ENCODE measurements at regions not wholly inside any gene's neighbourhood (a gene's known extent, or its start where the extent isn't known, plus 50 kb on each side); places are given as distances from the start of the nearest gene placed in this dataset.

- H3K4me2 ChIP-seq (ENCODE audit: low read depth, low read length) = no peak overlapping the region
- H2AFZ ChIP-seq (ENCODE audit: low read length) = no peak overlapping the region
- H3K79me2 ChIP-seq (ENCODE audit: insufficient read depth, low read length) = no peaks in the 10 kb centered on the region
- ChIA-PET POLR2A (no interaction called here), CTCF (ENCODE audit: low intra/inter-chr PET ratio, low total read pairs) (no interaction called here)
- FAIRE-seq = no peak
- peaks cover 1 to 21% of the 10 kb centered on the region in 2 experiments; a peak in 4 of 5 replicates for H3K27me3 ChIP-seq (ENCODE audit: control insufficient read depth in 1 of 2, insufficient read depth in 2 of 2, low read length in 2 of 2)
- H3K9ac ChIP-seq (ENCODE audit: insufficient read depth, low read depth, low read length) = no peak overlapping the region
- no peaks in the 10 kb centered on the region for H3K36me3 ChIP-seq (replicated peaks in 1 of 2; ENCODE audit: control insufficient read depth in 1 of 2, insufficient read depth in 2 of 2, low read length in 2 of 2)
- no peaks in the 10 kb centered on the region for H3K4me1 ChIP-seq (ENCODE audit: insufficient read depth, low read length)
- intact Hi-C loops (cut with micrococcal nuclease; ENCODE audit: unreplicated experiment) = no loop called here
- H3K27ac ChIP-seq (ENCODE audit: extremely low read length, insufficient read depth, low read length) = no peak overlapping the region
- no peak overlapping the region for H3K4me3 ChIP-seq (replicated peaks in 1 of 3; ENCODE audit: insufficient read depth in 1 of 3, low read depth in 2 of 3, low read length in 3 of 3)
- in situ Hi-C loops (cut with HindIII; ENCODE audit: extremely low pct_ligation_motif_present, low pct_unique_long_range_greater_than_20kb) = no loop called here
- WGBS (ENCODE audit: low lambda C conversion rate) = 51% methylated on average over 3 of the region's 5 CpGs
- no peak for TF ChIP-seq ZNF782 (CRISPR knock-in tag; IDR thresholded peaks at IDR 0.05; ENCODE audit: borderline replicate concordance)
- TF ChIP-seq HCFC1 (IDR thresholded peaks at IDR 0.05; ENCODE audit: low read depth, low read length) = no peak
- TF ChIP-seq ZBTB34 (CRISPR knock-in tag; IDR thresholded peaks at IDR 0.05) = no peak
- BruUV-seq (replicated peaks) = no TSS peak
- H3K9me3 ChIP-seq (ENCODE audit: low read length) = 0 out of 2 replicates have a peak, but pooled peaks cover 4% of the 10 kb centered on the region
- H4K20me1 ChIP-seq (ENCODE audit: insufficient read depth, low read length) = no peaks in the 10 kb centered on the region
- no peak for ATAC-seq
- DNase-seq (ENCODE audit: low spot score) = no peak
Observed at GRCh38 chr11:70026726-70027125, 51.4 kb upstream of the ANO1 start.

DNA sequence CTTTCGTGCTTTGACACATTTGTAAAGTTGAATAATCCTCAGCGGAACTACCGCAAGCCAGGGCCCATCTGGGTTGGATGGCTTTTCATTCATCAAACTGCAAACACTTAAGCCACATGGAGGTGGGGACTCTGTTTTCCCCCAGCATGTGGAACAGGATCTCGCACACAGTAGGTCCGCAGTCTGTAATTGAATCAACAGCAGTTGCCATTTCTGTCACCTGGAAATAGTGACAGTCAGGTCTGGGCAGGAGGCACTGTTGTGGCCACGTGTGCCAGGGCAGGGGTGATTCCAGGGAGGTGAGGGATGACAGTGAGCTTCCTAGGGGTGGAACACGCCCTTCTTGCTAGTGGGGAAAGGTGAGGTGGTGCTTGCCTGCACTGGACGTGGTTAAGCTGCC is 50.7 kb upstream of the ANO1 start:
- H3K79me2 ChIP-seq (ENCODE audit: insufficient read depth, low read length) = no peaks in the 10 kb centered on the region
- H3K36me3 ChIP-seq (replicated peaks in 1 of 2; ENCODE audit: control insufficient read depth in 1 of 2, insufficient read depth in 2 of 2, low read length in 2 of 2) = no peaks in the 10 kb centered on the region
- no peak for DNase-seq (ENCODE audit: low spot score)
- 41% methylated on average over 6 of the region's 8 CpGs for WGBS (ENCODE audit: low lambda C conversion rate)
- intact Hi-C loops (cut with micrococcal nuclease; ENCODE audit: unreplicated experiment) (no loop called here), in situ Hi-C loops (cut with HindIII; ENCODE audit: extremely low pct_ligation_motif_present, low pct_unique_long_range_greater_than_20kb) (no loop called here)
- peaks cover 0 to 24% of the 10 kb centered on the region in 2 experiments; a peak in 4 of 5 replicates for H3K27me3 ChIP-seq (ENCODE audit: control insufficient read depth in 1 of 2, insufficient read depth in 2 of 2, low read length in 2 of 2)
- CTCF ChIA-PET (ENCODE audit: low intra/inter-chr PET ratio, low total read pairs) = no interaction called here
- POLR2A ChIA-PET = no interaction called here
- ATAC-seq = no peak
- no peak overlapping the region for H2AFZ ChIP-seq (ENCODE audit: low read length)
- H3K4me2 ChIP-seq (ENCODE audit: low read depth, low read length) = no peak overlapping the region
- H3K9me3 ChIP-seq (ENCODE audit: low read length) = 0 out of 2 replicates have a peak, but pooled peaks cover 4% of the 10 kb centered on the region
- H3K27ac ChIP-seq (ENCODE audit: extremely low read length, insufficient read depth, low read length) = no peak overlapping the region
- H3K9ac ChIP-seq (ENCODE audit: insufficient read depth, low read depth, low read length) = no peak overlapping the region
- H3K4me1 ChIP-seq (ENCODE audit: insufficient read depth, low read length) = no peaks in the 10 kb centered on the region
- FAIRE-seq = no peak
- no peaks in the 10 kb centered on the region for H4K20me1 ChIP-seq (ENCODE audit: insufficient read depth, low read length)
- H3K4me3 ChIP-seq (replicated peaks in 1 of 3; ENCODE audit: insufficient read depth in 1 of 3, low read depth in 2 of 3, low read length in 3 of 3) = no peak overlapping the region
- BruUV-seq (replicated peaks) = no TSS peak
- no peak for TF ChIP-seq CBX5 (CRISPR knock-in tag; IDR thresholded peaks at IDR 0.05; ENCODE audit: borderline replicate concordance)
- no peak for TF ChIP-seq CHCHD3 (CRISPR knock-in tag; IDR thresholded peaks at IDR 0.05)
- TF ChIP-seq ZNF773 (CRISPR knock-in tag; IDR thresholded peaks at IDR 0.05; ENCODE audit: borderline replicate concordance) = no peak
- TF ChIP-seq ETV6 (CRISPR knock-in tag; conservative IDR thresholded peaks at IDR 0.05) = no peak
- TF ChIP-seq ZNF136 (CRISPR knock-in tag; IDR thresholded peaks at IDR 0.05; ENCODE audit: low read depth) = no peak
- no peak for TF ChIP-seq ZNF407 (CRISPR knock-in tag; IDR thresholded peaks at IDR 0.05; ENCODE audit: not compliant biosample characterization)
- TF ChIP-seq ZFP36L2 (CRISPR knock-in tag; IDR thresholded peaks at IDR 0.05) = no peak

Measured in HepG2 (cell line).